ENCODE measurements at regions not wholly inside any gene's neighbourhood (a gene's known extent, or its start where the extent isn't known, plus 50 kb on each side); places are given as distances from the start of the nearest gene placed in this dataset.

DNA sequence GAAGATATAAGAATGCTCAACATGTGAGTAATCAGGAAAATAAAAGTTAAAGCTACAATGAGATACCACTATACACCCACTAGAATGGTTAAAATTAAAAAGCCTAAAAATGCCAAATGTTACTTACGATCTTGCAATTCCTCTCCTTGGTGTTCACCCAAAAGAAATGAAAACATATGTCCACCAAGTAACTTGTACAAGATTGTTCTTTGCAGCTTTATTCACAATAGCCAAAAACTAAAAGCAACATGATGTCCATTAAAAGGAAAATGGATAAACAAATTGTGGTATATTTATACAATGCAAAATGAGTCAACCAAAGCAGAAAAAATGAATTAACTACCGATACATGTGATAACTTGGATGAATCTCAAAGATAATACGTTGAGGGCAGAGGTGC, 301.6 kb upstream of the THBS1 start:
- Histone ChIP-seq H4K20me1 (ENCODE audit: low read depth, low read length) (no peaks in the 10 kb centered on the region), H3K27me3 (ENCODE audit: low read length) (no peaks in the 10 kb centered on the region), H3K79me2 (ENCODE audit: insufficient read depth, low read length) (no peaks in the 10 kb centered on the region), H3K4me3 (ENCODE audit: insufficient read depth, low read length, poor library complexity, severe bottlenecking) (no peak overlapping the region), H3K9ac (ENCODE audit: low read length) (no peak overlapping the region), H3K9me2 (replicated peaks; ENCODE audit: insufficient read depth, low read length) (no peaks in the 10 kb centered on the region), H3F3A (ENCODE audit: insufficient read depth) (no peaks in the 10 kb centered on the region), H3K27ac (ENCODE audit: low read depth, low read length) (no peak overlapping the region), H3K9me3 (ENCODE audit: insufficient read depth, low read length) (no peaks in the 10 kb centered on the region), H3K36me3 (ENCODE audit: low read length) (no peaks in the 10 kb centered on the region), H2AFZ (ENCODE audit: low read depth, low read length, severe bottlenecking) (no peak overlapping the region), H3K4me2 (ENCODE audit: low read depth, low read length, poor library complexity, severe bottlenecking) (no peak overlapping the region)
- TF ChIP-seq CTCF (IDR thresholded peaks at IDR 0.05; ENCODE audit: insufficient read depth, low read length, poor library complexity, severe bottlenecking), result no peak
- no peak for TF ChIP-seq EZH2phosphoT487 (conservative IDR thresholded peaks at IDR 0.05; ENCODE audit: low read length)

GRCh38 chr15:39281094-39281493, 299.8 kb upstream of the THBS1 start:
- no peaks in the 10 kb centered on the region for H3F3A ChIP-seq (ENCODE audit: insufficient read depth)
- TF ChIP-seq CTCF (IDR thresholded peaks at IDR 0.05; ENCODE audit: insufficient read depth, low read length, poor library complexity, severe bottlenecking) (no peak), EZH2phosphoT487 (conservative IDR thresholded peaks at IDR 0.05; ENCODE audit: low read length) (no peak)
- H3K27ac ChIP-seq (ENCODE audit: low read depth, low read length), result no peak overlapping the region

GRCh38 chr15:39282663-39283208, 298.1 kb upstream of the THBS1 start:
- H3K27me3 ChIP-seq (ENCODE audit: low read length), result no peaks in the 10 kb centered on the region
- no peaks in the 10 kb centered on the region for H3F3A ChIP-seq (ENCODE audit: insufficient read depth)
- no peaks in the 10 kb centered on the region for H3K79me2 ChIP-seq (ENCODE audit: insufficient read depth, low read length)
- no peak for TF ChIP-seq CTCF (IDR thresholded peaks at IDR 0.05; ENCODE audit: insufficient read depth, low read length, poor library complexity, severe bottlenecking)
- TF ChIP-seq EZH2phosphoT487 (conservative IDR thresholded peaks at IDR 0.05; ENCODE audit: low read length), result no peak
- no peaks in the 10 kb centered on the region for H3K9me3 ChIP-seq (ENCODE audit: insufficient read depth, low read length)
- no peaks in the 10 kb centered on the region for H3K9me2 ChIP-seq (replicated peaks; ENCODE audit: insufficient read depth, low read length)
- no peak overlapping the region for H3K9ac ChIP-seq (ENCODE audit: low read length)
- no peaks in the 10 kb centered on the region for H4K20me1 ChIP-seq (ENCODE audit: low read depth, low read length)
- H3K4me2 ChIP-seq (ENCODE audit: low read depth, low read length, poor library complexity, severe bottlenecking), result no peak overlapping the region
- no peaks in the 10 kb centered on the region for H3K36me3 ChIP-seq (ENCODE audit: low read length)
- H2AFZ ChIP-seq (ENCODE audit: low read depth, low read length, severe bottlenecking), result no peak overlapping the region
- no peak overlapping the region for H3K4me3 ChIP-seq (ENCODE audit: insufficient read depth, low read length, poor library complexity, severe bottlenecking)
- no peak overlapping the region for H3K27ac ChIP-seq (ENCODE audit: low read depth, low read length)

More at GRCh38 chr15:39281094-39281493, 299.8 kb upstream of the THBS1 start:
- Histone ChIP-seq H3K9me3 (ENCODE audit: insufficient read depth, low read length) (no peaks in the 10 kb centered on the region), H3K4me2 (ENCODE audit: low read depth, low read length, poor library complexity, severe bottlenecking) (no peak overlapping the region), H3K79me2 (ENCODE audit: insufficient read depth, low read length) (no peaks in the 10 kb centered on the region), H4K20me1 (ENCODE audit: low read depth, low read length) (no peaks in the 10 kb centered on the region), H3K36me3 (ENCODE audit: low read length) (no peaks in the 10 kb centered on the region), H3K4me3 (ENCODE audit: insufficient read depth, low read length, poor library complexity, severe bottlenecking) (no peak overlapping the region), H3K9ac (ENCODE audit: low read length) (no peak overlapping the region), H2AFZ (ENCODE audit: low read depth, low read length, severe bottlenecking) (no peak overlapping the region), H3K9me2 (replicated peaks; ENCODE audit: insufficient read depth, low read length) (no peaks in the 10 kb centered on the region), H3K27me3 (ENCODE audit: low read length) (no peaks in the 10 kb centered on the region)

Data from SU-DHL-6 (cell line).